PC-3 (cell line): ENCODE measurements at regions not wholly inside any gene's neighbourhood (a gene's known extent, or its start where the extent isn't known, plus 50 kb on each side); places are given as distances from the start of the nearest gene placed in this dataset.
"Not testable (repeated sequence)": the region's sequence is repeated elsewhere in the genome, so short reads cannot be mapped to it uniquely, and the experiment has no call there.

Experiments
- ATAC-seq: fragments of 200-7000 bp; cut with Tn5 transposase; 2 replicates; pipeline ENCODE4 v1.9.1; 2020; ENCODE audit warnings: mild to moderate bottlenecking, moderate library complexity
- BruUV-seq: library from RNA; stranded (reverse); fragments of 400-500 nt; replicated peaks from 2 replicates; lab custom pipeline; 2021; lab: Mats Ljungman, UMichigan
- CTCF ChIA-PET: fragments of 300-600 bp; sonication (Branson Sonifier 250); formaldehyde crosslinking; loops from one replicate; lab custom pipeline; 2022; ENCODE audit warnings: antibody characterized with exemption; lab: Charles Lee
- POLR2A ChIA-PET: fragments of 300-600 bp; sonication (Branson Sonifier 250); formaldehyde crosslinking; loops from one replicate; lab custom pipeline; 2022; ENCODE audit warnings: antibody characterized with exemption; ENCODE audit not compliant: unreplicated experiment; lab: Charles Lee
- DNase-seq: peaks from one replicate; pipeline ENCODE4 v3.0.0-alpha.2; 2015
- H2AFZ ChIP-seq: fragments of 300-600 bp; sonication (generic); 2 replicates; pipeline ENCODE4 v1.6.0; 2016; ENCODE audit warnings: antibody characterized with exemption, low read length
- H3F3A ChIP-seq: fragments of 300-600 bp; sonication (generic); one replicate; pipeline ENCODE4 v1.6.0; 2017; ENCODE audit warnings: antibody characterized with exemption, low read length, control low read depth, mild to moderate bottlenecking; ENCODE audit not compliant: unreplicated experiment
- H3K27ac ChIP-seq: fragments of 300-600 bp; sonication (generic); 2 replicates; pipeline ENCODE4 v1.5.1; 2016; ENCODE audit warnings: mild to moderate bottlenecking, low read length
- H3K27me3 ChIP-seq: fragments of 300-600 bp; sonication (generic); 2 replicates; pipeline ENCODE4 v1.6.1; 2016; ENCODE audit warnings: low read length, mixed read lengths
- H3K36me3 ChIP-seq: fragments of 300-600 bp; sonication (generic); 2 replicates; pipeline ENCODE4 v1.6.1; 2016; ENCODE audit warnings: low read depth, mixed run types, low read length, mixed read lengths
- H3K4me1 ChIP-seq: fragments of 300-600 bp; sonication (generic); 2 replicates; pipeline ENCODE4 v1.5.1; 2016; ENCODE audit warnings: low read length; ENCODE audit not compliant: insufficient read depth
- H3K4me2 ChIP-seq: fragments of 300-600 bp; sonication (generic); 2 replicates; pipeline ENCODE4 v1.6.0; 2016; ENCODE audit warnings: low read length
- H3K4me3 ChIP-seq: fragments of 300-600 bp; sonication (generic); 2 replicates; pipeline ENCODE4 v1.5.1; 2016; ENCODE audit warnings: mild to moderate bottlenecking, low read length, mixed read lengths
- H3K79me2 ChIP-seq: fragments of 300-600 bp; sonication (generic); 2 replicates; pipeline ENCODE4 v1.6.1; 2017; ENCODE audit warnings: low read length, mixed read lengths
- H3K9ac ChIP-seq: fragments of 300-600 bp; sonication (generic); 2 replicates; pipeline ENCODE4 v1.6.0; 2016; ENCODE audit warnings: mild to moderate bottlenecking, low read length
- H3K9me2 ChIP-seq: fragments of 300-600 bp; sonication (generic); replicated peaks from 2 replicates; pipeline ENCODE4 v1.6.1; 2016; ENCODE audit warnings: mixed run types, low read length, mixed read lengths
- H3K9me3 ChIP-seq: fragments of 300-600 bp; sonication (generic); 2 replicates; pipeline ENCODE4 v1.6.1; 2016; ENCODE audit warnings: low read length, mixed read lengths
- H4K20me1 ChIP-seq: fragments of 300-600 bp; sonication (generic); 2 replicates; pipeline ENCODE4 v1.6.1; 2016; ENCODE audit warnings: low read length, mixed read lengths
- CTCF ChIP-seq: fragments of 300-600 bp; sonication (generic); conservative IDR thresholded peaks from 2 replicates; pipeline ENCODE4 v1.5.1; 2017; ENCODE audit warnings: antibody characterized with exemption, low read depth, mild to moderate bottlenecking, low read length
- EZH2 ChIP-seq: fragments of 300-600 bp; sonication (generic); IDR thresholded peaks from one replicate; pipeline ENCODE4 v1.6.1; 2017; ENCODE audit warnings: antibody characterized with exemption, mild to moderate bottlenecking, low read length; ENCODE audit not compliant: unreplicated experiment
- EZH2phosphoT487 ChIP-seq: fragments of 300-600 bp; sonication (generic); IDR thresholded peaks from 2 replicates; pipeline ENCODE4 v1.6.1; 2018; ENCODE audit warnings: mild to moderate bottlenecking, antibody characterized with exemption, low read length, borderline replicate concordance
- intact Hi-C: fragments of 100-400 bp; cut with micrococcal nuclease; formaldehyde crosslinking; loops from 2 replicates; pipeline ENCODE4 v1.9.0; 2023

GRCh38 chr7:8362723-8363369 lies 70.6 kb upstream of the NXPH1 start:
- ATAC-seq (no peak), DNase-seq (no peak)
- Histone ChIP-seq H3K27me3 (no peaks in the 10 kb centered on the region; the same call in 1 of the 2 replicates), H3K4me3 (no peak overlapping the region), H3K27ac (no peak overlapping the region), H3K4me2 (no peak overlapping the region), H2AFZ (no peak overlapping the region), H3K9me2 (no peaks in the 10 kb centered on the region), H3K9me3 (no peaks in the 10 kb centered on the region), H3K9ac (no peak overlapping the region), H3K36me3 (no peaks in the 10 kb centered on the region), H3K4me1 (no peaks in the 10 kb centered on the region), H3F3A (no peaks in the 10 kb centered on the region), H3K79me2 (no peaks in the 10 kb centered on the region), H4K20me1 (no peaks in the 10 kb centered on the region)
- intact Hi-C loops, result no loop called here
- ChIA-PET CTCF (no interaction called here), POLR2A (no interaction called here)
- no TSS peak for BruUV-seq
- TF ChIP-seq EZH2, result no peak
- TF ChIP-seq EZH2phosphoT487, result no peak

- BruUV-seq, result no TSS peak
- Histone ChIP-seq H3K4me2 (no peak overlapping the region), H3K36me3 (no peaks in the 10 kb centered on the region), H3K9ac (no peak overlapping the region), H3K9me2 (no peaks in the 10 kb centered on the region), H3K4me1 (no peaks in the 10 kb centered on the region), H3K27me3 (no peaks in the 10 kb centered on the region; the same call in 1 of the 2 replicates), H3F3A (no peaks in the 10 kb centered on the region), H3K79me2 (no peaks in the 10 kb centered on the region), H3K4me3 (no peak overlapping the region), H4K20me1 (no peaks in the 10 kb centered on the region), H3K9me3 (no peaks in the 10 kb centered on the region), H3K27ac (no peak overlapping the region), H2AFZ (no peak overlapping the region)
- ATAC-seq (no peak), DNase-seq (no peak)
- ChIA-PET CTCF (no interaction called here), POLR2A (no interaction called here)
- intact Hi-C loops, result no loop called here
- no peak for TF ChIP-seq EZH2
- TF ChIP-seq EZH2phosphoT487, result no peak
- TF ChIP-seq CTCF, result no peak
Measured at GRCh38 chr7:8363407-8364015, 69.9 kb upstream of the NXPH1 start.

- Histone ChIP-seq H4K20me1 (no peaks in the 10 kb centered on the region), H3K27ac (no peak overlapping the region), H3K9ac (no peak overlapping the region), H3K4me3 (no peak overlapping the region), H3F3A (no peaks in the 10 kb centered on the region), H3K36me3 (no peaks in the 10 kb centered on the region), H3K4me2 (no peak overlapping the region), H3K9me3 (no peaks in the 10 kb centered on the region), H3K9me2 (no peaks in the 10 kb centered on the region), H3K4me1 (no peaks in the 10 kb centered on the region), H3K27me3 (no peaks in the 10 kb centered on the region; the same call in 1 of the 2 replicates), H2AFZ (no peak overlapping the region), H3K79me2 (no peaks in the 10 kb centered on the region)
- peak; percentile 81 for ATAC-seq
- ChIA-PET CTCF (no interaction called here), POLR2A (no interaction called here)
- intact Hi-C loops, result loop anchor here (1.0 kb wide), 2 partner anchors 54 to 88 kb away; no protein-coding TSS in a partner anchor
- peak; percentile 49 for DNase-seq
- no TSS peak for BruUV-seq
- TF ChIP-seq CTCF (peak; percentile 72), EZH2 (no peak)
Measured at GRCh38 chr7:8365499-8366110, 67.8 kb upstream of the NXPH1 start.

GRCh38 chr7:8368007-8368406 lies 65.4 kb upstream of the NXPH1 start:
- H2AFZ ChIP-seq, H3F3A ChIP-seq, ATAC-seq, H3K9me2 ChIP-seq, CTCF ChIA-PET, H3K27ac ChIP-seq, intact Hi-C loops, H4K20me1 ChIP-seq, H3K4me3 ChIP-seq, H3K9ac ChIP-seq, H3K9me3 ChIP-seq, H3K4me1 ChIP-seq, POLR2A ChIA-PET, H3K36me3 ChIP-seq, DNase-seq, BruUV-seq, H3K4me2 ChIP-seq, H3K27me3 ChIP-seq, H3K79me2 ChIP-seq: not testable (repeated sequence)
